ENCODE measurements at regions not wholly inside any gene's neighbourhood (a gene's known extent, or its start where the extent isn't known, plus 50 kb on each side); places are given as distances from the start of the nearest gene placed in this dataset.

DNA sequence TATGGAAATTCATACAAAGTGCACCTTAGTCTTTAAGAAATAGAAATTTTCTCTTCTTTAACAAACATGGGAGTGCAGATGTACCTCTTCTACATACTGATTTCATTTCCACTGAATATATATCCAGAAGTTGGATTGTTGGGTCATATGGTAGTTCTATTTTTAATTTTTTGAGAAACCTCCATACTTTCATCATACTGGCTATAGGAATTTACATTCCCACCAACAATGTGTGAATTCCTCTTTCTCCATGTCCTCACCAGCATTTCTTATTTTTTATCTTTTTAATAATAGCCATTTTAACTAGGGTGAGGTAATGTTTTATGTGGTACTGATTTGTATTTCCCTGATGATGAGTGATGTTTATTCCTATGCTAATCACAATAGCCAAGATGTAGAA, 87.5 kb downstream of the RGS2 start:
- intact Hi-C loops (cut with micrococcal nuclease), result no loop called here
- no peaks in the 10 kb centered on the region for H3K79me2 ChIP-seq (ENCODE audit: control insufficient read depth, insufficient read depth, low read length)
- TF ChIP-seq, protein P1, sequence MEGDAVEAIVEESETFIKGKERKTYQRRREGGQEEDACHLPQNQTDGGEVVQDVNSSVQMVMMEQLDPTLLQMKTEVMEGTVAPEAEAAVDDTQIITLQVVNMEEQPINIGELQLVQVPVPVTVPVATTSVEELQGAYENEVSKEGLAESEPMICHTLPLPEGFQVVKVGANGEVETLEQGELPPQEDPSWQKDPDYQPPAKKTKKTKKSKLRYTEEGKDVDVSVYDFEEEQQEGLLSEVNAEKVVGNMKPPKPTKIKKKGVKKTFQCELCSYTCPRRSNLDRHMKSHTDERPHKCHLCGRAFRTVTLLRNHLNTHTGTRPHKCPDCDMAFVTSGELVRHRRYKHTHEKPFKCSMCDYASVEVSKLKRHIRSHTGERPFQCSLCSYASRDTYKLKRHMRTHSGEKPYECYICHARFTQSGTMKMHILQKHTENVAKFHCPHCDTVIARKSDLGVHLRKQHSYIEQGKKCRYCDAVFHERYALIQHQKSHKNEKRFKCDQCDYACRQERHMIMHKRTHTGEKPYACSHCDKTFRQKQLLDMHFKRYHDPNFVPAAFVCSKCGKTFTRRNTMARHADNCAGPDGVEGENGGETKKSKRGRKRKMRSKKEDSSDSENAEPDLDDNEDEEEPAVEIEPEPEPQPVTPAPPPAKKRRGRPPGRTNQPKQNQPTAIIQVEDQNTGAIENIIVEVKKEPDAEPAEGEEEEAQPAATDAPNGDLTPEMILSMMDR (IDR thresholded peaks at IDR 0.05; ENCODE audit: extremely low read depth in 1 of 2, insufficient read depth in 1 of 2, low read depth in 1 of 2, low read length in 2 of 2), result no peak
- TF ChIP-seq, protein P2, sequence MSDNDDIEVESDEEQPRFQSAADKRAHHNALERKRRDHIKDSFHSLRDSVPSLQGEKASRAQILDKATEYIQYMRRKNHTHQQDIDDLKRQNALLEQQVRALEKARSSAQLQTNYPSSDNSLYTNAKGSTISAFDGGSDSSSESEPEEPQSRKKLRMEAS (IDR thresholded peaks at IDR 0.05; ENCODE audit: insufficient read depth, insufficient read length), result no peak
- TF ChIP-seq POLR2AphosphoS5 (IDR thresholded peaks at IDR 0.05; ENCODE audit: insufficient read depth, low read depth, low read length) (no peak), FOS (IDR thresholded peaks at IDR 0.05; ENCODE audit: borderline replicate concordance, insufficient read depth, low read length) (no peak), EZH2 (IDR thresholded peaks at IDR 0.05; ENCODE audit: borderline replicate concordance, low read depth, low read length, severe bottlenecking) (no peak), GATA2 (IDR thresholded peaks at IDR 0.05; ENCODE audit: insufficient read depth, insufficient read length, low read depth, low read length) (no peak), POLR2A (IDR thresholded peaks at IDR 0.05; ENCODE audit: low read depth, low read length) (no peak), JUN (IDR thresholded peaks at IDR 0.05; ENCODE audit: borderline replicate concordance, insufficient read depth, insufficient read length, low read depth) (no peak), MYC (IDR thresholded peaks at IDR 0.05; ENCODE audit: low read depth, low read length) (no peak)

More for the DNA sequence above, 87.5 kb downstream of the RGS2 start:
- no peak overlapping the region for H3K9ac ChIP-seq (replicated peaks; ENCODE audit: extremely low read depth, insufficient read depth, low read length)
- no peak overlapping the region for H3K4me3 ChIP-seq (replicated peaks in 1 of 3; ENCODE audit: insufficient read depth in 1 of 3, low read depth in 1 of 3, low read length in 3 of 3)
- H3K4me1 ChIP-seq (ENCODE audit: control insufficient read depth, extremely low read depth, insufficient read depth, low read length), result no peaks in the 10 kb centered on the region
- BruUV-seq (replicated peaks), result no TSS peak
- H3K27me3 ChIP-seq (ENCODE audit: control insufficient read depth in 2 of 2, insufficient read depth in 2 of 2, low read length in 2 of 2), result no peaks in the 10 kb centered on the region
- no peaks in the 10 kb centered on the region for H3K36me3 ChIP-seq (ENCODE audit: control insufficient read depth in 2 of 2, extremely low read depth in 1 of 2, insufficient read depth in 2 of 2, low read length in 2 of 2)
- POLR2A ChIA-PET, result no interaction called here
- no peaks in the 10 kb centered on the region for H4K20me1 ChIP-seq (replicated peaks; ENCODE audit: control insufficient read depth, extremely low read depth, insufficient read depth, low read length)
- no peak overlapping the region for H2AFZ ChIP-seq (ENCODE audit: low read depth, low read length)
- H3K27ac ChIP-seq (ENCODE audit: insufficient read depth, low read depth, low read length), result no peak overlapping the region
- DNase-seq (ENCODE audit: low read depth, low spot score), result no peak
- no peak for FAIRE-seq
- no peak overlapping the region for H3K4me2 ChIP-seq (ENCODE audit: insufficient read depth, low read length)
- no peaks in the 10 kb centered on the region for H3K9me3 ChIP-seq (replicated peaks; ENCODE audit: control insufficient read depth, insufficient read depth, low read length)
- no peaks in the 10 kb centered on the region for H3K9me1 ChIP-seq (replicated peaks; ENCODE audit: control insufficient read depth, extremely low read depth, insufficient read depth, low read length)
- dilution Hi-C loops (cut with MboI; ENCODE audit: extremely low pct_ligation_motif_present, low sequenced_read_pairs), result no loop called here
- CTCF ChIA-PET, result no interaction called here

Data from endothelial cell of umbilical vein (primary cell).